HepG2 (cell line): ENCODE measurements at regions not wholly inside any gene's neighbourhood (a gene's known extent, or its start where the extent isn't known, plus 50 kb on each side); places are given as distances from the start of the nearest gene placed in this dataset.

Experiments used
- ATAC-seq: fragments of 200-7000 bp; cut with Tn5 transposase; 3 replicates; pipeline ENCODE4 v1.9.1; 2020; ENCODE audit warnings: mild to moderate bottlenecking, moderate library complexity
- BruUV-seq: library from RNA; stranded (reverse); fragments of 400-500 nt; replicated peaks from 2 replicates; lab custom pipeline; 2021; lab: Mats Ljungman, UMichigan
- CTCF ChIA-PET: fragments of 300-600 bp; formaldehyde crosslinking; extraction: SDS; loops from one replicate; lab custom pipeline; 2021; ENCODE audit warnings: low total read pairs, inconsistent platforms, low intra/inter-chr PET ratio; lab: Yijun Ruan, JAX
- POLR2A ChIA-PET: fragments of 350-600 bp; sonication (Branson Sonifier 250); formaldehyde crosslinking; loops from one replicate; lab custom pipeline; 2020; ENCODE audit warnings: antibody characterized with exemption, inconsistent platforms; lab: Yijun Ruan, JAX
- DNase-seq: peaks from one replicate; pipeline ENCODE4 v3.0.0-alpha.2; 2015; ENCODE audit warnings: low spot score
- FAIRE-seq: peaks from 3 replicates; lab custom pipeline; 2011; peaks lifted over from hg19 to GRCh38; lab: Jason Lieb, UNC
- H2AFZ ChIP-seq: one replicate; pipeline ENCODE4 v1.6.1; 2011; ENCODE audit warnings: low read length, inconsistent platforms
- H3K27ac ChIP-seq: fragments of 300-600 bp; 3 replicates; pipeline ENCODE4 v1.8.0; 2011; ENCODE audit warnings: mixed run types, mild to moderate bottlenecking, mixed read lengths, low read length, inconsistent platforms; ENCODE audit not compliant: insufficient read depth; ENCODE audit errors: extremely low read length
- H3K27me3 ChIP-seq, 2 experiments: fragments of 200-600 bp in 1 of 2; 2 replicates in 1 of 2; 3 replicates in 1 of 2; pipeline versions ENCODE4 v1.6.0 to v1.8.0; 2011; ENCODE audit warnings: low read length in 2 of 2, mild to moderate bottlenecking in 2 of 2, moderate library complexity in 2 of 2, inconsistent platforms in 1 of 2; ENCODE audit not compliant: insufficient read depth in 2 of 2, control insufficient read depth in 1 of 2
- H3K36me3 ChIP-seq, 2 experiments: fragments of 200-600 bp in 1 of 2; replicated peaks in 1 of 2; 2 replicates in 1 of 2; 3 replicates in 1 of 2; pipeline versions ENCODE4 v1.5.1 to v1.8.0; 2011; ENCODE audit warnings: low read length in 2 of 2, inconsistent platforms in 1 of 2; ENCODE audit not compliant: insufficient read depth in 2 of 2, control insufficient read depth in 1 of 2
- H3K4me1 ChIP-seq: 2 replicates; pipeline ENCODE4 v1.5.1; 2012; ENCODE audit warnings: low read length, inconsistent platforms; ENCODE audit not compliant: insufficient read depth
- H3K4me2 ChIP-seq: 2 replicates; pipeline ENCODE4 v1.6.0; 2011; ENCODE audit warnings: low read depth, low read length, inconsistent platforms
- H3K4me3 ChIP-seq, 3 experiments: fragments of 200-600 bp in 1 of 3; sonication (generic), shearing (Covaris generic) in 1 of 3; replicated peaks in 1 of 3; 2 replicates each; pipeline ENCODE4 v1.5.1; 2011 to 2016; ENCODE audit warnings: low read length in 3 of 3, inconsistent platforms in 2 of 3, low read depth in 2 of 3, mild to moderate bottlenecking in 2 of 3, control low read depth in 1 of 3, mixed read lengths in 1 of 3; ENCODE audit not compliant: insufficient read depth in 1 of 3
- H3K79me2 ChIP-seq: one replicate; pipeline ENCODE4 v1.6.1; 2011; ENCODE audit warnings: low read length, inconsistent platforms; ENCODE audit not compliant: insufficient read depth
- H3K9ac ChIP-seq: 2 replicates; pipeline ENCODE4 v1.6.0; 2011; ENCODE audit warnings: mild to moderate bottlenecking, low read depth, low read length, inconsistent platforms; ENCODE audit not compliant: insufficient read depth
- H3K9me3 ChIP-seq: 2 replicates; pipeline ENCODE4 v1.5.1; 2012; ENCODE audit warnings: mild to moderate bottlenecking, low read length
- H4K20me1 ChIP-seq: 2 replicates; pipeline ENCODE4 v1.6.0; 2011; ENCODE audit warnings: inconsistent platforms, mild to moderate bottlenecking, low read length, moderate library complexity; ENCODE audit not compliant: insufficient read depth
- CC2D1A ChIP-seq: sonication (generic); formaldehyde crosslinking; IDR thresholded peaks from 2 replicates; pipeline ENCODE4 v1.8.1; 2023; ENCODE audit warnings: mild to moderate bottlenecking, missing genetic modification reagents
- DNMT1 ChIP-seq: sonication (generic); formaldehyde crosslinking; IDR thresholded peaks from 2 replicates; pipeline ENCODE4 v1.5.1; 2020; ENCODE audit warnings: mild to moderate bottlenecking, missing genetic modification reagents
- EP300 ChIP-seq, 3 experiments: sonication (generic) in 1 of 3; formaldehyde crosslinking in 1 of 3; IDR thresholded peaks; 2 replicates each; pipeline versions ENCODE4 v1.5.1 to v1.6.1; 2011 to 2020; ENCODE audit warnings: low read depth in 2 of 3, low read length in 2 of 3, borderline replicate concordance in 1 of 3, improper control_type of control experiment in 1 of 3, mild to moderate bottlenecking in 1 of 3, missing genetic modification reagents in 1 of 3, moderate library complexity in 1 of 3
- HNRNPL ChIP-seq: fragments of 200-400 bp; formaldehyde crosslinking; IDR thresholded peaks from 2 replicates; pipeline ENCODE4 v1.6.1; 2017; ENCODE audit warnings: mild to moderate bottlenecking, low read depth, low read length
- NPAS2 ChIP-seq: sonication (generic); formaldehyde crosslinking; IDR thresholded peaks from 2 replicates; pipeline ENCODE4 v1.8.0; 2022; ENCODE audit warnings: mild to moderate bottlenecking, missing genetic modification reagents, borderline replicate concordance
- SMARCE1 ChIP-seq: fragments of 450-650 bp; IDR thresholded peaks from 2 replicates; pipeline ENCODE4 v1.6.1; 2017; ENCODE audit warnings: borderline replicate concordance
- ZMYM2 ChIP-seq: sonication (generic); formaldehyde crosslinking; IDR thresholded peaks from 2 replicates; pipeline ENCODE4 v1.8.0; 2022; ENCODE audit warnings: mild to moderate bottlenecking, missing genetic modification reagents
- ZNF530 ChIP-seq: sonication (generic); formaldehyde crosslinking; IDR thresholded peaks from 2 replicates; pipeline ENCODE4 v1.5.0; 2020; ENCODE audit warnings: low read depth, mild to moderate bottlenecking, missing genetic modification reagents
- ZNF547 ChIP-seq: sonication (generic); formaldehyde crosslinking; IDR thresholded peaks from 2 replicates; pipeline ENCODE4 v1.5.1; 2020; ENCODE audit warnings: mild to moderate bottlenecking, missing genetic modification reagents
- ZNF703 ChIP-seq: sonication (generic); formaldehyde crosslinking; IDR thresholded peaks from 2 replicates; pipeline ENCODE4 v1.5.1; 2020; ENCODE audit warnings: missing genetic modification reagents, mild to moderate bottlenecking, moderate library complexity, borderline replicate concordance
- ZNF713 ChIP-seq: sonication (generic); formaldehyde crosslinking; IDR thresholded peaks from 2 replicates; pipeline ENCODE4 v1.4.0; 2020; ENCODE audit warnings: mild to moderate bottlenecking, missing genetic modification reagents
- WGBS: methylation state at CpG from one replicate; pipeline ENCODE4 v1.1.6; 2017; ENCODE audit warnings: low lambda C conversion rate; 5-methylcytosine and 5-hydroxymethylcytosine counted together
- in situ Hi-C: cut with HindIII; loops from 2 replicates; pipeline ENCODE4 v1.10.0; 2017; ENCODE audit warnings: low pct_unique_long_range_greater_than_20kb; ENCODE audit not compliant: extremely low pct_ligation_motif_present
- intact Hi-C: fragments of 100-400 bp; cut with micrococcal nuclease; formaldehyde crosslinking; loops from one replicate; pipeline ENCODE4 v1.10.0; 2022; ENCODE audit not compliant: unreplicated experiment
- TF ChIP-seq, protein P1 (sequence below): IDR thresholded peaks from 2 replicates; pipeline ENCODE4 v1.6.1; 2018; ENCODE audit warnings: missing genetic modification reagents, mild to moderate bottlenecking, missing compliant biosample characterization

DNA sequence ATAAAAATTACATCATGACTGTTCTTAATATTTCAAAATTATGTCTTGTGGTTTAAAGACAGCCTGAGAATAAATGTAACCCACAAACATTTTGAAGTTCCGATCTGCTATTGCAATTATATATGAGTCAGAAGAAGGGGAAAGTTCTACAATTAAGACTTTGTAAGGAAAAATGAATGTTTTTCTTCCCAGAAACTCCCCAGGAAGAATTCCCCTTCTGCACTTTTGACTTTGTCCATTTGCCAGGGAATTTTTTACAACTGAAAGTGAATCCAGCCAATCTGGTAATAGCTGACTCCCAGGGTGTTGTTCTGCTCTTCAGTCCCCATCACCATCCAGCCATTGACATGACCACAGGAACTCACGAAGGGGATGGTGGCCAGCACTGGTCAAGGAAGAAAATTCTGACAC, 61.6 kb upstream of the NOCT start:
- ATAC-seq = no peak
- in situ Hi-C loops (no loop called here), intact Hi-C loops (no loop called here)
- Histone ChIP-seq H3K4me3 (no peak overlapping the region), H3K27me3 (no peaks in the 10 kb centered on the region; a peak in 1 of 5 replicates), H3K4me1 (no peaks in the 10 kb centered on the region), H3K9me3 (no peaks in the 10 kb centered on the region), H3K79me2 (no peaks in the 10 kb centered on the region), H3K36me3 (no peaks in the 10 kb centered on the region), H3K27ac (no peak overlapping the region), H4K20me1 (no peaks in the 10 kb centered on the region), H3K9ac (no peak overlapping the region), H2AFZ (no peak overlapping the region), H3K4me2 (no peak overlapping the region)
- TF ChIP-seq ZNF530 (no peak), NPAS2 (no peak), DNMT1 (CRISPR knock-in tag) (no peak), EP300 (IDR thresholded peaks at IDR 0.05; ENCODE audit: low read depth in 2 of 2, low read length in 2 of 2) (no peak), EP300 (CRISPR knock-in tag; IDR thresholded peaks at IDR 0.05; ENCODE audit: borderline replicate concordance) (no peak), HNRNPL (no peak), CC2D1A (no peak), ZNF713 (no peak), ZNF703 (CRISPR knock-in tag) (no peak), ZNF547 (CRISPR knock-in tag) (no peak), SMARCE1 (no peak), ZMYM2 (CRISPR knock-in tag) (no peak)
- TF ChIP-seq, protein P1, sequence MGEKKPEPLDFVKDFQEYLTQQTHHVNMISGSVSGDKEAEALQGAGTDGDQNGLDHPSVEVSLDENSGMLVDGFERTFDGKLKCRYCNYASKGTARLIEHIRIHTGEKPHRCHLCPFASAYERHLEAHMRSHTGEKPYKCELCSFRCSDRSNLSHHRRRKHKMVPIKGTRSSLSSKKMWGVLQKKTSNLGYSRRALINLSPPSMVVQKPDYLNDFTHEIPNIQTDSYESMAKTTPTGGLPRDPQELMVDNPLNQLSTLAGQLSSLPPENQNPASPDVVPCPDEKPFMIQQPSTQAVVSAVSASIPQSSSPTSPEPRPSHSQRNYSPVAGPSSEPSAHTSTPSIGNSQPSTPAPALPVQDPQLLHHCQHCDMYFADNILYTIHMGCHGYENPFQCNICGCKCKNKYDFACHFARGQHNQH (CRISPR knock-in tag) = no peak
- no peak for FAIRE-seq
- 29% methylated on average over 2 of the region's 2 CpGs for WGBS
- ChIA-PET POLR2A (no interaction called here), CTCF (no interaction called here)
- BruUV-seq = no TSS peak
- DNase-seq = no peak
